Activated T-helper 17 cell treated with anti-CD3 and anti-CD28 coated beads, Interleukin-2, amount 50 U/mL, for 72 hours (primary cell): ENCODE measurements at regions not wholly inside any gene's neighbourhood (a gene's known extent, or its start where the extent isn't known, plus 50 kb on each side); places are given as distances from the start of the nearest gene placed in this dataset.

Experiments used
- ATAC-seq: fragments of 150-1000 bp; cut with Tn5 transposase; replicated peaks from 2 replicates; pipeline ENCODE4 v1.10.0; 2021; ENCODE audit warnings: mild to moderate bottlenecking, moderate library complexity
- H3K27ac Mint-ChIP-seq: one replicate; pipeline ENCODE4 v1.8.0; 2022; ENCODE audit warnings: mixed read lengths
- H3K27me3 Mint-ChIP-seq: one replicate; pipeline ENCODE4 v1.8.0; 2022; ENCODE audit warnings: mixed read lengths
- H3K36me3 Mint-ChIP-seq: one replicate; pipeline ENCODE4 v1.8.0; 2022; ENCODE audit warnings: low read depth, mild to moderate bottlenecking, mixed read lengths
- H3K4me1 Mint-ChIP-seq: one replicate; pipeline ENCODE4 v1.8.0; 2022; ENCODE audit warnings: mixed read lengths
- H3K4me3 Mint-ChIP-seq: one replicate; pipeline ENCODE4 v1.8.0; 2022; ENCODE audit warnings: mild to moderate bottlenecking, mixed read lengths
- H3K9me3 Mint-ChIP-seq: one replicate; pipeline ENCODE4 v1.8.0; 2022; ENCODE audit warnings: mixed read lengths

DNA sequence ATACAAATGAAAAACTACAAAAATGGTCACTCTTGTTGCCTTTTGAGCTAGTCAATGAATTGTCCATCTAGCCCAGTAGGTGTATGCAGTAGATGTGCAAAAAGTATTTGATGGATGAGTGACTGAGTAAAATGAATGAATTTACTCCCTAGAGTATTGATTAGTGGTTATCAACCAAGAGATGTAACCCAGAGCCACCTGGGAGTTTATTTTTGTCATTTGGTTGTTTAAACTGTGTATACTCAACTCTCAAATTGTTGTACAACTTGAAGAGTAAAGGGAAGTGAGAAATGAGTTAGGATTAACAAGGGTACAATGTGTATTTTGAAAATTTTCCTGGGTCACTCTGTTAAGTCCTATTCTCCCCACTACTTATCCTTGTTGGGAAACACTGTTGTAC, 124.1 kb upstream of the TMCO5A start:
- Mint-ChIP-seq H3K9me3 (peaks cover 4% of the 10 kb centered on the region), H3K4me3 (no peak overlapping the region)

DNA sequence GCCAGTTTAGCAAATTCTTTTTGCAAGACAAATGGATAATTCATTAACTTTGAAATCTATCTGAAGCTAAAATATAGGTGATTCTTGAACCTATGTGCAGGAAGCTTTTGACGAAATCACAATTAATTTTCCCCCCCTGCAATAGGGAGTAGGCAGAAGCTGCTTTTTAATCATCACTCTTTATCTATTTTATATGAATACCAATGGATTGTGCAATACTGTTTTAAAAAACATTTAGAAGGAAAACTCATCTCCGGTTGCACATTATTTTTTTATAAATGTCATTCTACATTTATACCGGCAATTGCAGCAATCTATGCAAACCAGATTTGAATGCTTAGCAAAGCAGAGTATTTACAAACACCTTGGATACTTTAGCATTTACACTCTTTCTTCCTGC, 121.1 kb upstream of the TMCO5A start:
- no peak overlapping the region for H3K4me3 Mint-ChIP-seq
- no peaks in the 10 kb centered on the region for H3K4me1 Mint-ChIP-seq
- H3K27me3 Mint-ChIP-seq, result peaks cover 7% of the 10 kb centered on the region
- no peak overlapping the region for H3K27ac Mint-ChIP-seq
- no peak for ATAC-seq
- peaks cover 4% of the 10 kb centered on the region for H3K9me3 Mint-ChIP-seq
- H3K36me3 Mint-ChIP-seq, result no peaks in the 10 kb centered on the region

More for the DNA sequence above, 124.1 kb upstream of the TMCO5A start:
- Mint-ChIP-seq H3K27me3 (peaks cover 7% of the 10 kb centered on the region), H3K27ac (no peak overlapping the region), H3K36me3 (no peaks in the 10 kb centered on the region), H3K4me1 (no peaks in the 10 kb centered on the region)
- no peak for ATAC-seq

DNA sequence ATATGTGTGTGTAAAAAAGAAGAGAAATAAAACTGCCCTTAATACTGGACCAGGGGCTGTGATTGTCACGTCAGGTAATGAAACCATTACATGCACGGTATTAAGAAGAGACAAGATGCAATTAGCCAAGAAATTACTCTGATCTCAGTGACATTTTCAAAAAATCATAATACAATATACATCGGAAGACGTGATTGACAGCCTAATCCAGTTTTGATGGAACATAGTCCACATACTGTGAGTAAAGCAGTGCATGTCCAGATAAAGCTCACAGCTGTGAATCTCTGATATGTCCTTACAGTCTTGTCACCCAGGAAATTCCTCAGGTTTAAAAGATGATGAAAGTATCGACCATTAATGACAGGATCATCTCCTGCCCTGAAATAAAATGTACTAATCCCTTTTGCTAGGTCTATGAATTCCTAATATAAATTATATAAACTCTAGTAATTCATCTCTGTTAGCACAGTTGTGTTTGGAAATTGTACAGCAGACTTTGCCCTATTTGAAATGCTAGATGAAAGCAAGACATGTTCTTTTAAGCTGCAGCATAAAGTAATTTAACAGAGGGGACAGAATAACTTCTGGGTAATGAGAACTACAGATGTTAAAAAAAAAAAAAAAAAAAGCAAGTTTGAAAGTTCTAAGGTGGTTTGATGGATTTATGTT, 119.5 kb upstream of the TMCO5A start:
- Mint-ChIP-seq H3K27me3 (peaks cover 4% of the 10 kb centered on the region), H3K9me3 (no peaks in the 10 kb centered on the region), H3K36me3 (no peaks in the 10 kb centered on the region), H3K27ac (no peak overlapping the region), H3K4me3 (no peak overlapping the region), H3K4me1 (no peaks in the 10 kb centered on the region)
- no peak for ATAC-seq

DNA sequence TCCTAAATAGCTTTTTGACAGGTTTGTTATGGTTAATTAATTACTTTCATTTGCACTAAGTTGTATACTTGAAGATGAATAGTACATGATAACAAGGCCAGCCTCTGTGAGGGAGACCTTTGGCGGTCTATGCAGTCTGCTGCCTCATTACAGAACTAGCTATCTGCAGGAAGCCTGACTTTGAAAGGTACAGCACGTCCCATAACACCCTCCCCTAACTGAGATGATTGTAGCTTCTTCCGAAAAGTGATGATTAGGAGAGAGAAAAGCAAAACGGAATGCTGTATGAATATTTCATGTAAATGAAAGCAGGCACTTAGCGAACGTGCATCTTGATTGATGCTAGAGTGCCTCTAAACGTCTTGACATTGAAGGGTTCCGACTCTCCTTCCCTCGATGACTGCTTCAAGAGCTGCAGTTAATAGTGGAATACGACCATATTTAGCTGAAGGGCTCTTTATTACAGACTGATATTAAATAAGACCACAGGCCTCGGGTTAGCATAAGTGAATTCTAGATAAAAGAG, 116.2 kb upstream of the TMCO5A start:
- Mint-ChIP-seq H3K27ac (no peak overlapping the region), H3K4me3 (no peak overlapping the region), H3K27me3 (peaks cover 4% of the 10 kb centered on the region), H3K36me3 (no peaks in the 10 kb centered on the region), H3K4me1 (no peaks in the 10 kb centered on the region), H3K9me3 (no peaks in the 10 kb centered on the region)
- ATAC-seq, result no peak

DNA sequence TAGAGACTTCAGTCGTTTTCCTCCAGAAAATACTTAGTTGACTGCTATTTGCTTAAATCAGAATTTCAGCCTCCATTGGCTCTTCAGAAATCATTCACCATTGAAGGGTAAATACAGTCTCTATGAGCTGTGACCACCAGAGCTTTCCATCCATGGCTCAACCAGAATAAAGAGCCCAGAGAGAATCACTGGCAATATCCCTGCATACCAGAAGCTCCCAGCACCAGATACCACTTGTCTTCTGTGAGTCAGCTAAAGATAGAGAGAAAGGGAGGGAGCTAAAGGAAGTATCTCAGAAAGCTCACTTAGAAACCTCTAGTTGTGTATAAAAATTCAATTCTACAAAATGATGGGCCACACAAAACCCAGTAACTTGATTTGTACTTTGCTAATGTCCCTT, 115.2 kb upstream of the TMCO5A start:
- Mint-ChIP-seq H3K36me3 (no peaks in the 10 kb centered on the region), H3K4me3 (no peak overlapping the region), H3K4me1 (no peaks in the 10 kb centered on the region), H3K27ac (no peak overlapping the region), H3K9me3 (no peaks in the 10 kb centered on the region), H3K27me3 (no peaks in the 10 kb centered on the region)
- ATAC-seq, result no peak

DNA sequence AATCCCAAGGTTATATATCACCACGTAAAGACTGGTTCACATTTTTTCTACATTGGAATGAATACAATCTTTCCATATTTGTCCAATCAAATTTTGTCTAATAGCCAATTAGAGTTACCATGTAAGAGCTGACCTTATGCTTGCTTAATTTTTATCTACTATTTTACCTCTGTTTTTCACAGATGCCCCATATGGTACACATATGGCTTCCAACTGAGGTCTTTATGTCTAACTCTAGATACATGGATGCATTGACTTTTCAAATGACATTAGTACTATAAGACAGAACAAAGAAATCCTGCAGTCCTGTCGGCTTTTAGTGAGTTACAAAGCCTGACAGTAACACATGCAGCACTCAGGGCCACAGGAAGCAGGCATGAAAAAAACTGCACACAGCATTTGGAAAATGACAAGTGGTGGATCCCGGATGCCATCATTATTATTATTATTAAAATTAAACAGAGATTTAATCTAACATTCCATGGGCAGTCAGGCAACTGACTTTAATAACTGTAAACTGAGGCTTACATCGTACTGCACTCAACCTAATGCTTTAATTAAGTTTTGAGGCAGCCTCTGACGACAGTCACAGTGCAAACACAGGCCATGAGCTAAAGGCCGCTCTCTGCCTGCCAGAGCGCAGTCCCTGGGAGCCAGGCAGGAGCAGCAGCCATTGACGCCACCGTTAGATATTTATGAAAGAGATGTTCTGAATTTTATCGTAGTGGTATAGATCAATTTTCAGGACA, 113.9 kb upstream of the TMCO5A start:
- no peak overlapping the region for H3K4me3 Mint-ChIP-seq
- no peaks in the 10 kb centered on the region for H3K36me3 Mint-ChIP-seq
- no peak overlapping the region for H3K27ac Mint-ChIP-seq
- ATAC-seq, result no peak
- peaks cover 5% of the 10 kb centered on the region for H3K27me3 Mint-ChIP-seq
- no peaks in the 10 kb centered on the region for H3K4me1 Mint-ChIP-seq
- no peaks in the 10 kb centered on the region for H3K9me3 Mint-ChIP-seq

DNA sequence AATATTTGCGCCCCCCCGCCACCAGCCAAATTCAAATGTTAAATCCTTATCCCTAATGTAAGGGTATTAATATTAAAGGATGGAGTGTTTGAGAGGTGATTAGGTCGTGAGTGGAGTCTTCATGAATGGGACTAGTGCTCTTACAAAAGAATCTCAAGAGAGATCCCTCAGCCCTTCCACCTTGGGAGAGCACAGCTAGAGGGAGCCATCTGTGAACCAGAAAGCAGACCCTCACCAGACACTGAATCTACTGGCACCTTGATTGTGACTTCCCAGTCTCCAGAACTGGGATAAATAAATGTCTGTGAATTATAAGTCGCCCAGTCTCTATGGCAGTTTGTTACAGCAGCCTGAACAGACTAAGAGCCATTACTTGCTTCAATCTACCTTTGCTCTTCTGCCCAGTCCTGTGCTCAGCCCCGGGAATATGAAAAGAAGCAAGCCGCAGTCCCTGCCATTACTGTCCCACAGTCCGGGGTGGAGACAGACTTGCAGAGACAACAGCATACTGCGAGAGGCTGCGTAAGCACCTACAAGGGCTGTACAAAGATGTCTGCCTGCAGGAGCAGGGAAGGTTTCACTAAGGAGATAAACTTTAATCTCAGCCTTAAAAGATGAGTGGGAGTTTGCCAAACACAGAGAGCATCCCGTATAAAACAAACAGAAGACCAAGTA, 110.7 kb upstream of the TMCO5A start:
- Mint-ChIP-seq H3K27me3 (peaks cover 5% of the 10 kb centered on the region), H3K4me3 (no peak overlapping the region), H3K36me3 (no peaks in the 10 kb centered on the region), H3K4me1 (no peaks in the 10 kb centered on the region), H3K9me3 (no peaks in the 10 kb centered on the region), H3K27ac (no peak overlapping the region)
- ATAC-seq, result no peak

DNA sequence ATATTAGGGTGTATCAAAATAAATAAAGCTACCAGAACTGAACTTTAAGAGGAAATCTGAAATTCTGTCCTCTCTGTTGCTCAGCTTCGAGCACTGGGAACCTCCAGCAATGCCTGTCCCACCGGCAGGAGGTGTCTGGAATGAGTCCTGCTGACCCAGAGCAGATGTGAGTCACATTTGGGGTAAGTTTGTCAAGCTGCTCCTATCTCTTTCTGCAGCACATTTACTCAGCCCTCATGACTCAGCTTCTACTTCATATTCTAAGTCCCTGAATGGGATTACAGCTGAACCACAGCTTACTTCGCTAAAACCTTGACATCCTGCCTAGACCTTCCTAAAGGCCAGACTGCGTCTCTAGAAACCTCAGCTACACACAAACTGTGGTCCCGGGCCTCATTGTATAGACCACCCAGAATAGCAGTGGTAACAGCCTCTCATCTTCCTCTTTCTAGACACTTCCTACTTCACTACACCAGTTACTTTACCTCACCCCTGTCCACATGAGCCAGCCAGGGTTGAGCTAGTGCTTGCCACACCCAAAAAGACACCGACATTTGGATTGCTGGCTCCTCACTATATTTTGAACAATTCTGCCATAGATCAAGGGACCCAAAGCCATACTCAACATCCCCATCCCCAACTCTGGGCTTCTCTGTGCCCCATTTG, 109.6 kb upstream of the TMCO5A start:
- Mint-ChIP-seq H3K4me1 (no peaks in the 10 kb centered on the region), H3K4me3 (no peak overlapping the region), H3K9me3 (no peaks in the 10 kb centered on the region), H3K27me3 (peaks cover 5% of the 10 kb centered on the region), H3K36me3 (no peaks in the 10 kb centered on the region), H3K27ac (no peak overlapping the region)
- ATAC-seq, result peak; percentile 31

DNA sequence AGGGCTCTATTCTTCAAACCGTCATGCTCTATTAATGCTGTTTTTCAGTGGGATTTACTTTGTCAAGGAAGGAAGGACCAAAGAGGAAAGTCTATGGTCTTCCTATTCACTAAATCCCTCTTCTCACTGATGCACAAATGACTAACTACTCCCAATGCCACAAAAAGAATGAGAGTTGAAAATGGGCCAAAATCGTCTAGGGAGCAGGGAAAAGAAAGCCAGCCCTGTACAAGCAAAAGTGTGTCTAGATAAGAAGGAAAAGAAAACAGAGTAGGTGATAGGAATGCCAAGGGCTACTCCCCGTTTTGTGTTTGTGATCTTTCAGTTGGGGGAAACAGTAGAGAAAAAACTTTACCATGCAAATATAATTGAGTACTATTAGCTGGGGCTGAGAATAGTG, 97.2 kb upstream of the TMCO5A start:
- peaks cover 3% of the 10 kb centered on the region for H3K27me3 Mint-ChIP-seq
- ATAC-seq, result no peak
- no peak overlapping the region for H3K27ac Mint-ChIP-seq
- H3K9me3 Mint-ChIP-seq, result peaks cover 9% of the 10 kb centered on the region
- H3K4me3 Mint-ChIP-seq, result no peak overlapping the region
- H3K4me1 Mint-ChIP-seq, result no peaks in the 10 kb centered on the region
- no peaks in the 10 kb centered on the region for H3K36me3 Mint-ChIP-seq

DNA sequence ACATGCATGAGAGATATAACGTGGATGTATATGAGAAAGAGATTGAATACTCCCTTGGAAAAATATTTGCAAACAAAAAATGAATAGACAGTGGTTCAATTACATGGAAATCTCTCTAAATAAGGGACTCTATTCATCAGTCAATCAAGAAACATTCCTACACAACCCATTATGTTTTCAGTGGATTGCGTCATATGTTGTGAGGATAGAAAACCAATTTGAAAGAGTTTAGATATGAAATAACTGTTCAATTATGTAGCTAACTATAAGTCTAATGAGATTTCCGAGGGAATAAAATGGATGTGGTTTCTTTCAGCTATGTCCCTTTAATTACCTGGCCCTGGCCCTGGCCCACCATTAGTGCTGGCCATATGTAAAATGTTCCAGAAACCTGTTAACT, 86.7 kb upstream of the TMCO5A start:
- Mint-ChIP-seq H3K36me3 (no peaks in the 10 kb centered on the region), H3K4me1 (no peaks in the 10 kb centered on the region), H3K9me3 (peaks cover 4% of the 10 kb centered on the region), H3K27me3 (peaks cover 6% of the 10 kb centered on the region), H3K27ac (no peak overlapping the region), H3K4me3 (no peak overlapping the region)
- no peak for ATAC-seq

DNA sequence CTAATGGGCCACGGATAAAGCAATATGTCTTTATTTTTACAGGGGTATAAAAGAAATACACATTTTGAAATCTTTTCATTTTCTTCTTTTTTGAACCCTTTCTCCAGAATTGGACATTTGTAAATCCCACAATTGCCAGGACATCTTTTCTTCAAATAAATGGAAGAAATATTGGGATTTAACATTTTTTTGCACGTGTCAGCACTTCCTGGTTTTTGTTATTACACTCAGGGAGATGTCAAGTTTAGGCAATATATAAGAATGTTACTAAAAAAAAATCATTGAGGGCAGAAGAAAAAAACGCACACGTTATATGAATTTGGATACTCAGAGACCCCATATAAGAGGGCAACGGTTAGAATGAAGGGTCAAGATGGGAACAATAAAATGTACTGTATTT, 78.3 kb upstream of the TMCO5A start:
- no peaks in the 10 kb centered on the region for H3K4me1 Mint-ChIP-seq
- H3K27me3 Mint-ChIP-seq, result peaks cover 3% of the 10 kb centered on the region
- no peak overlapping the region for H3K4me3 Mint-ChIP-seq
- H3K9me3 Mint-ChIP-seq, result peaks cover 8% of the 10 kb centered on the region
- H3K36me3 Mint-ChIP-seq, result no peaks in the 10 kb centered on the region
- no peak overlapping the region for H3K27ac Mint-ChIP-seq
- ATAC-seq, result no peak

DNA sequence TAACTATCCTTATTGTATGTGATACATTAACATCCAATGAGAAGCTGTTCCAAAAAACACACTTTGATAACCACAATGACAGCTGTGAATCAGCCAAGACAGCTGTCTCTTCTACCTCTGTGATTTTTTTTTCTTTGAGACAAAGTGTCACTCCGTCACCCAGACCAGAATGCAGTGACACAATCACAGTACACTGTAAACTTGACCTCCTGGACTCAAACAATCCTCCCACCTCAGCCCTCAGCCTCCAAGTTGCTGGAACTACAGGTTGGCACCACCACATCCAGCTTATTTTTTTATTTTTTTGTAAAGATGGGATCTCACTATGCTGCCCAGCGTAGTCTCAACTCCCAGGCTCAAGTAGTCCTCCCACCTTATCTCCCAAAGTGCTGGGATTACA, 73.5 kb upstream of the TMCO5A start:
- H3K4me3 Mint-ChIP-seq, result no peak overlapping the region
- ATAC-seq, result no peak
- no peaks in the 10 kb centered on the region for H3K36me3 Mint-ChIP-seq
- H3K27ac Mint-ChIP-seq, result no peak overlapping the region
- no peaks in the 10 kb centered on the region for H3K4me1 Mint-ChIP-seq
- no peaks in the 10 kb centered on the region for H3K27me3 Mint-ChIP-seq
- H3K9me3 Mint-ChIP-seq, result no peaks in the 10 kb centered on the region

DNA sequence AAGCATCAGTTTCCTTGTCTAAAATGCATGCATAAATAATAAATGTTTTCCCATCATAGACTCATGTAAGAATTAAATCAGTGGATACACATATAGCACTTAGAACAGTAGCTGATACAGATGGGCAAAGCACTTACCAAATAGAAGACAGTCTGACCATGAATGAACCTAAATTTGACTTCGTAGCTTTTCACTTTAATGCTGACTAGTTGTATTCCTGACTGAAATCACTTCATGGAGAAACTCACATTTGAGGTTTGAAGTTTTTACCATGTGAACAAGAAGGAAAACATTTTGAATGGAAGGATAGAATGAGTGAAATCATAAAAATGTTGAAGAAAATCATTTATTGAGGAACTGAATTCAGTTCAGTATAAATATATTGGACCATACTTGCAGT, 68.8 kb upstream of the TMCO5A start:
- no peak overlapping the region for H3K27ac Mint-ChIP-seq
- peaks cover 3% of the 10 kb centered on the region for H3K27me3 Mint-ChIP-seq
- H3K9me3 Mint-ChIP-seq, result no peaks in the 10 kb centered on the region
- H3K4me3 Mint-ChIP-seq, result no peak overlapping the region
- ATAC-seq, result no peak
- H3K36me3 Mint-ChIP-seq, result no peaks in the 10 kb centered on the region
- H3K4me1 Mint-ChIP-seq, result no peaks in the 10 kb centered on the region

DNA sequence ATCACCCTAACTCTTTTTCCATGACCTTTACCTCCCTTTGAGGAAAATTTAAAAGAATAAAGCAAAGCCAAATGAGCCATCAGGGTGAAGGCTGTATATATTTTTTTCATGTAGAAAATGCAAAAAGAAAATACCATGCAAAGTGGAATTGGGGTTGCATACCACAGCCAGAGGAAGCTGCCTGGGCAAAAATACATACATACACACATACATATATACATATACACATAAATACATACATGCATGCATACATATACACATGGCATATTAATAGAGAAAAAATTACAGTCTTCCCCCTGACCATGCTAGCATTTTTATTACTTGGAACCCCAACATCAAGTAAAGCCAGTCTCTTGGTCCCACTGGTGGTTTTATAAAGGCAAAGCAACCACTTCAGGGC, 63.7 kb upstream of the TMCO5A start:
- Mint-ChIP-seq H3K4me3 (no peak overlapping the region), H3K36me3 (no peaks in the 10 kb centered on the region), H3K27ac (no peak overlapping the region), H3K4me1 (no peaks in the 10 kb centered on the region), H3K27me3 (peaks cover 10% of the 10 kb centered on the region), H3K9me3 (no peaks in the 10 kb centered on the region)
- ATAC-seq, result no peak
